CD14-positive monocyte (primary cell): ENCODE measurements at regions not wholly inside any gene's neighbourhood (a gene's known extent, or its start where the extent isn't known, plus 50 kb on each side); places are given as distances from the start of the nearest gene placed in this dataset.

ENCODE experiments used
- DNase-seq, 3 donors: peaks; one replicate each; pipeline ENCODE4 v3.0.0-alpha.2; 2011 to 2022
- H2AFZ ChIP-seq: 2 replicates; pipeline ENCODE4 v1.6.0; 2012; ENCODE audit warnings: mild to moderate bottlenecking, low read depth, low read length, inconsistent platforms; ENCODE audit not compliant: insufficient read depth, poor library complexity, severe bottlenecking
- H3K27ac ChIP-seq, 2 donors: 1 replicate in 1 of 2; 2 replicates in 1 of 2; pipeline ENCODE4 v1.5.1; 2012 to 2013; ENCODE audit warnings: low read length in 2 of 2, control low read depth in 1 of 2, inconsistent platforms in 1 of 2, low read depth in 1 of 2, mild to moderate bottlenecking in 1 of 2
- H3K27me3 ChIP-seq, 2 donors: one replicate each; pipeline versions ENCODE4 v1.6.0 to v1.6.1; 2011 to 2013; ENCODE audit warnings: low read length in 2 of 2; ENCODE audit not compliant: control insufficient read depth in 2 of 2, insufficient read depth in 2 of 2
- H3K36me3 ChIP-seq, 2 donors: replicated peaks in 1 of 2; 1 replicate in 1 of 2; 2 replicates in 1 of 2; pipeline versions ENCODE4 v1.5.1 to v1.6.1; 2012 to 2013; ENCODE audit warnings: low read length in 2 of 2, control low read depth in 1 of 2, inconsistent platforms in 1 of 2, mild to moderate bottlenecking in 1 of 2; ENCODE audit not compliant: insufficient read depth in 2 of 2, control insufficient read depth in 1 of 2
- H3K4me1 ChIP-seq, 2 donors: 1 replicate in 1 of 2; 2 replicates in 1 of 2; pipeline versions ENCODE4 v1.5.1 to v1.6.1; 2012 to 2013; ENCODE audit warnings: low read length in 2 of 2, control low read depth in 1 of 2, inconsistent platforms in 1 of 2, mild to moderate bottlenecking in 1 of 2, moderate library complexity in 1 of 2; ENCODE audit not compliant: insufficient read depth in 2 of 2, control insufficient read depth in 1 of 2
- H3K4me2 ChIP-seq: replicated peaks from 2 replicates; pipeline ENCODE3; 2012; ENCODE audit warnings: low read length, moderate library complexity, mild to moderate bottlenecking; ENCODE audit not compliant: poor library complexity, severe bottlenecking; ENCODE audit errors: extremely low read depth
- H3K4me3 ChIP-seq, 3 experiments: fragments of 200-600 bp in 1 of 3; sonication (generic) in 1 of 3; replicated peaks in 1 of 3; 1 replicate in 2 of 3; 2 replicates in 1 of 3; pipeline ENCODE4 v1.5.1; 2011 to 2013; ENCODE audit warnings: low read length in 3 of 3, mild to moderate bottlenecking in 3 of 3, control low read depth in 2 of 3, low read depth in 2 of 3, inconsistent platforms in 1 of 3, moderate library complexity in 1 of 3
- H3K79me2 ChIP-seq: 2 replicates; pipeline ENCODE4 v1.6.0; 2012; ENCODE audit warnings: mild to moderate bottlenecking, control low read depth, inconsistent platforms, low read length, moderate library complexity; ENCODE audit not compliant: insufficient read depth
- H3K9ac ChIP-seq: 2 replicates; pipeline ENCODE4 v1.6.0; 2017; ENCODE audit warnings: low read length, mild to moderate bottlenecking; ENCODE audit not compliant: insufficient read depth, poor library complexity, severe bottlenecking
- H3K9me3 ChIP-seq, 2 donors: replicated peaks in 1 of 2; 1 replicate in 1 of 2; 2 replicates in 1 of 2; pipeline versions ENCODE4 v1.5.1 to v1.6.1; 2012 to 2013; ENCODE audit warnings: low read length in 2 of 2, control low read depth in 1 of 2; ENCODE audit not compliant: control insufficient read depth in 1 of 2, insufficient read depth in 1 of 2
- H4K20me1 ChIP-seq: 2 replicates; pipeline ENCODE4 v1.6.0; 2012; ENCODE audit warnings: mild to moderate bottlenecking, low read length, control low read depth, moderate library complexity; ENCODE audit not compliant: insufficient read depth
- H3K27ac Mint-ChIP-seq, 7 donors: one replicate each; pipeline ENCODE4 v1.8.0; 2020; ENCODE audit warnings: mild to moderate bottlenecking in 7 of 7, mixed read lengths in 7 of 7, moderate library complexity in 6 of 7, inconsistent platforms in 2 of 7
- H3K27me3 Mint-ChIP-seq, 3 donors: one replicate each; pipeline ENCODE4 v1.8.0; 2021 to 2022; ENCODE audit warnings: low read depth in 3 of 3, mild to moderate bottlenecking in 3 of 3, mixed read lengths in 3 of 3, moderate library complexity in 3 of 3, inconsistent platforms in 1 of 3
- H3K36me3 Mint-ChIP-seq, 2 donors: one replicate each; pipeline ENCODE4 v1.8.0; 2020; ENCODE audit warnings: mixed read lengths in 2 of 2, inconsistent platforms in 1 of 2, mild to moderate bottlenecking in 1 of 2
- H3K4me1 Mint-ChIP-seq: one replicate; pipeline ENCODE4 v1.8.0; 2020; ENCODE audit warnings: mild to moderate bottlenecking, mixed read lengths
- H3K4me3 Mint-ChIP-seq, 2 donors: one replicate each; pipeline ENCODE4 v1.8.0; 2020; ENCODE audit warnings: mild to moderate bottlenecking in 2 of 2, mixed read lengths in 2 of 2, moderate library complexity in 1 of 2
- H3K9me3 Mint-ChIP-seq, 7 donors: one replicate each; pipeline ENCODE4 v1.8.0; 2020 to 2022; ENCODE audit warnings: mixed read lengths in 7 of 7, mild to moderate bottlenecking in 6 of 7, moderate library complexity in 6 of 7, inconsistent platforms in 2 of 7
- CTCF ChIP-seq: fragments of 200-600 bp; IDR thresholded peaks from one replicate; pipeline ENCODE4 v1.8.0; 2022; ENCODE audit warnings: antibody characterized with exemption, mild to moderate bottlenecking
- WGBS: methylation state at CpG from one replicate; pipeline ENCODE4 v1.1.5; 2013; ENCODE audit warnings: missing lambda C conversion rate; ENCODE audit not compliant: insufficient coverage; 5-methylcytosine and 5-hydroxymethylcytosine counted together
- intact Hi-C, 2 donors: fragments of 100-400 bp; cut with micrococcal nuclease; formaldehyde crosslinking; loops; one replicate each; pipeline versions ENCODE4 v1.15.0 to v1.15.1; 2023

- H3K4me2 ChIP-seq: no peak overlapping the region
- no peak overlapping the region for H3K4me3 ChIP-seq
- H3K36me3 Mint-ChIP-seq: no peaks in the 10 kb centered on the region
- peaks cover 12 to 26% (median 15%) of the 10 kb centered on the region in 3 donors for H3K27me3 Mint-ChIP-seq
- H3K27me3 ChIP-seq: peaks cover 0 to 2% of the 10 kb centered on the region in 2 donors
- H3K9me3 Mint-ChIP-seq: peaks cover 0 to 8% (median 5%) of the 10 kb centered on the region in 7 donors
- H2AFZ ChIP-seq: no peak overlapping the region
- TF ChIP-seq CTCF: no peak
- no peaks in the 10 kb centered on the region for H3K36me3 ChIP-seq
- H3K4me3 Mint-ChIP-seq: no peak overlapping the region
- no peaks in the 10 kb centered on the region for H3K9me3 ChIP-seq
- no peak overlapping the region for H3K27ac ChIP-seq
- no peaks in the 10 kb centered on the region for H4K20me1 ChIP-seq
- no peak overlapping the region for H3K27ac Mint-ChIP-seq
- H3K4me1 Mint-ChIP-seq: peaks cover 11% of the 10 kb centered on the region
- DNase-seq: no peak
- H3K9ac ChIP-seq: no peak overlapping the region
- intact Hi-C loops: no loop called here
- 93% methylated on average over 7 of the region's 7 CpGs for WGBS
- no peaks in the 10 kb centered on the region for H3K4me1 ChIP-seq
- no peaks in the 10 kb centered on the region for H3K79me2 ChIP-seq
These were observed 93.6 kb upstream of the CHST15 start for GRCh38 chr10:124186956-124187355.

GRCh38 chr10:124185084-124185483 lies 91.7 kb upstream of the CHST15 start:
- no peaks in the 10 kb centered on the region for H3K36me3 ChIP-seq
- no peaks in the 10 kb centered on the region for H4K20me1 ChIP-seq
- no peak for DNase-seq
- TF ChIP-seq CTCF: no peak
- H3K27ac ChIP-seq: no peak overlapping the region
- no peak overlapping the region for H3K9ac ChIP-seq
- 80% methylated on average over 3 of the region's 8 CpGs for WGBS
- no peak overlapping the region for H3K4me3 ChIP-seq
- H3K4me3 Mint-ChIP-seq: no peak overlapping the region
- no peaks in the 10 kb centered on the region for H3K36me3 Mint-ChIP-seq
- no peak overlapping the region for H2AFZ ChIP-seq
- H3K4me2 ChIP-seq: no peak overlapping the region
- no peaks in the 10 kb centered on the region for H3K79me2 ChIP-seq
- peaks cover 9 to 12% (median 10%) of the 10 kb centered on the region in 3 donors for H3K27me3 Mint-ChIP-seq
- intact Hi-C loops: no loop called here
- H3K27ac Mint-ChIP-seq: peak overlapping the region in 1 of 7 donors; percentile 30
- no peaks in the 10 kb centered on the region for H3K27me3 ChIP-seq
- peaks cover 9% of the 10 kb centered on the region for H3K4me1 Mint-ChIP-seq
- no peaks in the 10 kb centered on the region for H3K4me1 ChIP-seq
- no peaks in the 10 kb centered on the region for H3K9me3 ChIP-seq
- H3K9me3 Mint-ChIP-seq: peaks cover 2 to 8% (median 5%) of the 10 kb centered on the region in 7 donors
